ENCODE measurements at regions not wholly inside any gene's neighbourhood (a gene's known extent, or its start where the extent isn't known, plus 50 kb on each side); places are given as distances from the start of the nearest gene placed in this dataset.

GRCh38 chr5:143957455-143957854 is 145.5 kb downstream of the HMHB1 start:
- H3K27me3 ChIP-seq (ENCODE audit: insufficient read depth) = no peaks in the 10 kb centered on the region
- CTCF ChIA-PET = interaction anchor here (1.0 to 1.5 kb wide), 3 partner anchors 11 to 561 kb away, joined by 3 to 4 read pairs (median 3); no protein-coding TSS in a partner anchor
- TF ChIP-seq SIN3A (IDR thresholded peaks at IDR 0.05; ENCODE audit: borderline replicate concordance, low read depth, low read length) (no peak), MAX (IDR thresholded peaks at IDR 0.05; ENCODE audit: low read depth) (no peak), RAD21 (IDR thresholded peaks at IDR 0.05; ENCODE audit: low read length) (peak; percentile 43; the same call in 1 of the 2 replicates), ELF1 (IDR thresholded peaks at IDR 0.05) (no peak), SMC3 (IDR thresholded peaks at IDR 0.05; ENCODE audit: low read depth, low read length) (peak; percentile 21; the same call in 1 of the 2 replicates), CTCF (IDR thresholded peaks at IDR 0.05) (peak; percentile 52), JUND (IDR thresholded peaks at IDR 0.05) (no peak)
- peak; percentile 9 for DNase-seq
- peaks cover 0 to 5% of the 10 kb centered on the region in 2 experiments; a peak in 2 of 4 replicates for H3K4me1 ChIP-seq (ENCODE audit: control insufficient read depth in 1 of 2, insufficient read depth in 2 of 2, low read depth in 1 of 2, low read length in 1 of 2)
- no peaks in the 10 kb centered on the region for H3F3A ChIP-seq (replicated peaks; ENCODE audit: insufficient read depth)
- no peak overlapping the region for H3K27ac ChIP-seq (ENCODE audit: low read depth in 2 of 2, low read length in 1 of 2)
- H4K20me1 ChIP-seq (ENCODE audit: insufficient read depth) = no peaks in the 10 kb centered on the region
- no peaks in the 10 kb centered on the region for H3K9me3 ChIP-seq
- no peaks in the 10 kb centered on the region for H3K36me3 ChIP-seq (replicated peaks in 1 of 2; ENCODE audit: control insufficient read depth in 1 of 2, insufficient read depth in 2 of 2, low read length in 1 of 2)
- H3K9ac ChIP-seq = no peak overlapping the region
- POLR2A ChIA-PET = no interaction called here
- WGBS (ENCODE audit: low lambda C conversion rate) = 76% methylated on average over 1 of the region's 1 CpG
- no peak overlapping the region for H3K4me2 ChIP-seq
- H3K4me3 ChIP-seq (ENCODE audit: low read depth in 2 of 2, low read length in 1 of 2) = no peak overlapping the region
- no peaks in the 10 kb centered on the region for H3K79me2 ChIP-seq (ENCODE audit: insufficient read depth)
- H3K9me2 ChIP-seq = no peaks in the 10 kb centered on the region
- no peak overlapping the region for H2AFZ ChIP-seq (ENCODE audit: low read depth)

GRCh38 chr5:143962201-143962600 is 150.2 kb downstream of the HMHB1 start:
- H3K27me3 ChIP-seq (ENCODE audit: insufficient read depth) = no peaks in the 10 kb centered on the region
- no peaks in the 10 kb centered on the region for H4K20me1 ChIP-seq (ENCODE audit: insufficient read depth)
- no peaks in the 10 kb centered on the region for H3K4me1 ChIP-seq (ENCODE audit: control insufficient read depth in 1 of 2, insufficient read depth in 2 of 2, low read depth in 1 of 2, low read length in 1 of 2)
- H2AFZ ChIP-seq (ENCODE audit: low read depth) = no peak overlapping the region
- no peaks in the 10 kb centered on the region for H3K79me2 ChIP-seq (ENCODE audit: insufficient read depth)
- 87% methylated on average over 1 of the region's 1 CpG for WGBS (ENCODE audit: low lambda C conversion rate)
- no peak overlapping the region for H3K4me3 ChIP-seq (ENCODE audit: low read depth in 2 of 2, low read length in 1 of 2)
- H3K9me2 ChIP-seq = no peaks in the 10 kb centered on the region
- no peaks in the 10 kb centered on the region for H3K9me3 ChIP-seq
- CTCF ChIA-PET = interaction anchor here (1.3 kb wide), 1 partner anchor 137 kb away, joined by 3 read pairs; no protein-coding TSS in a partner anchor
- H3K4me2 ChIP-seq = no peak overlapping the region
- no peak overlapping the region for H3K27ac ChIP-seq (ENCODE audit: low read depth in 2 of 2, low read length in 1 of 2)
- POLR2A ChIA-PET = no interaction called here
- H3K36me3 ChIP-seq (replicated peaks in 1 of 2; ENCODE audit: control insufficient read depth in 1 of 2, insufficient read depth in 2 of 2, low read length in 1 of 2) = no peaks in the 10 kb centered on the region
- DNase-seq = no peak
- TF ChIP-seq SIN3A (IDR thresholded peaks at IDR 0.05; ENCODE audit: borderline replicate concordance, low read depth, low read length) = no peak
- TF ChIP-seq MEF2A (IDR thresholded peaks at IDR 0.05; ENCODE audit: borderline replicate concordance, low read depth) = no peak
- no peak for TF ChIP-seq TEAD4 (IDR thresholded peaks at IDR 0.05; ENCODE audit: borderline replicate concordance, insufficient read depth)
- no peak for TF ChIP-seq TCF12 (IDR thresholded peaks at IDR 0.05)
- TF ChIP-seq USF2 (IDR thresholded peaks at IDR 0.05; ENCODE audit: borderline replicate concordance, low read depth, low read length) = no peak
- no peak for TF ChIP-seq PBX3 (IDR thresholded peaks at IDR 0.05)
- TF ChIP-seq FOSL2 (IDR thresholded peaks at IDR 0.05; ENCODE audit: borderline replicate concordance, low read depth) = no peak
- TF ChIP-seq FOXM1 (IDR thresholded peaks at IDR 0.05; ENCODE audit: low read depth) = no peak
- H3F3A ChIP-seq (replicated peaks; ENCODE audit: insufficient read depth) = no peaks in the 10 kb centered on the region
- no peak overlapping the region for H3K9ac ChIP-seq
